ENCODE measurements at regions not wholly inside any gene's neighbourhood (a gene's known extent, or its start where the extent isn't known, plus 50 kb on each side); places are given as distances from the start of the nearest gene placed in this dataset.

DNA sequence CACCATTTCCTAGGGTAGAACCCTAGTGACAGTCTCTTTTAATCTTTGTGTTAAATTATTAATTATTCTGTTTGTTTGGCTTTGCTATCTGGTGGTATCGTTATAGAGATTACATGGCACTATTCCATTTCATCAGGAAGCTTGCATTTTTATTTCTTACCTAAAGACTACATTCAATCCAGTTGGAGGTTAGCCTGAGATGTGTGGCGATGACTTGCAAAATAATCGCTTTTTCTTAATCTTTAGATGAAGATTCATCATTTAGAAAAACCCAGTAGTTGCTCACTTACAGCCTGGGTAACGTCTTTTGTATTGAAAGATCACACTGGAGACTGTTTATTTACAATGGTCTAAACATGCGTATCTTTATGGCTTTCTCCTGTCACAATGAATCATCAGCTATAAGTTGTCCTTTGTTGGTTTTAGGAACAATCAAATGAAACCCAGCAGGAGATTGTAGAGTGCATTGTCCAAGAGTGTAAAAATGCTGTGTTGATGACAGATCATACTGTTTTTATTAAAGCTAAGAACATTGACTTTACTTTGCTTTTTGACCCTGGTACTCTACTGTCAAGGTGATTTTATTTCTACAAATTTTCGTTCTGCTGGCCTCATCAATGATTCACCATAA lies 281.7 kb upstream of the PITX2 start:
- ATAC-seq: no peak
- Mint-ChIP-seq H3K4me1 (ENCODE audit: low read depth) (no peaks in the 10 kb centered on the region), H3K36me3 (ENCODE audit: insufficient read depth) (no peaks in the 10 kb centered on the region), H3K9me3 (no peaks in the 10 kb centered on the region), H3K27me3 (ENCODE audit: low read depth) (no peaks in the 10 kb centered on the region), H3K4me3 (no peak overlapping the region)
- no peak for DNase-seq

DNA sequence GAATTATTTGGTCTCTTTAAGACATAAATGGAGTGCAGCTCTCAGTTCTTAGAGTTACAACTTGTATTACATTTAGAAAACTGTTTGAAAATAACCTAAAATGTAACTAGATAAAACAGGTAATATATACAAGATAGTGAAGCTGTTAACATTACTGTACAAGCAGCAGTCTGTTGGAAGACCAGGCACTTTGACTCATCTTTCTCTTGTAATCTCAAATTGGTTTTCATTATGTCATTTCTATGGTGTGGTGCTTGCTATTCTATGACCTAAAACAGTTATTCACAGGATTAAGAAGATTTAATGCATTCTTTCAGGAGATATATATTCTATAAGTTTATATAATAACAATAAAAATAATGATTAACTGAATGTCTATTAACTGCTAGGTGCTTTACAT lies 282.5 kb upstream of the PITX2 start:
- Mint-ChIP-seq H3K4me3 (no peak overlapping the region), H3K27me3 (ENCODE audit: low read depth) (no peaks in the 10 kb centered on the region), H3K36me3 (ENCODE audit: insufficient read depth) (no peaks in the 10 kb centered on the region), H3K4me1 (ENCODE audit: low read depth) (no peaks in the 10 kb centered on the region), H3K9me3 (peaks cover 4% of the 10 kb centered on the region)
- ATAC-seq (no peak), DNase-seq (no peak)

DNA sequence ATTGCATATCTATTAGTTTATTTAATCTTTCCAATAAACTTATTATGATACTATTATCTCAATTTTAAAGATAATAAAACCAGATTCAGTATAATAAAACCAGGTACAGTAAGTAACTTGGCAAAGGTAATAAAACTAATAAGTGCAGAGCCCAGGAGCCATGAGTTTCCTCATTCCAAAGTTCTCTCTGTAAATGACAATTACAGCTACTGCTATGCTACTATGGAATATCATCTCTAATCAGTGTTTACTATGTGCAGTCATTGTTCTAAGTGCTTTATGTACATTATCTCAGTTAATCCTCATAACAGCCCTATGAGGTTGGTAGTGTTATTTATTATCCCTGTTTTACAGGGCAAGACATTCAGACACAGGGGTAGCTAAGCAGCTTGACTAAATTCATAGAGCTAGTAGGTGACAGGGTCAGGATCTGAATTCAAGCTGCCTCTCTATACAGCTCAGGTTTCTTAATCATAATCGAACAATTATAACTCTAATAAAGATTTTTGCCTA lies 285.0 kb upstream of the PITX2 start:
- Mint-ChIP-seq H3K9me3 (peaks cover 4% of the 10 kb centered on the region), H3K4me1 (ENCODE audit: low read depth) (no peaks in the 10 kb centered on the region), H3K36me3 (ENCODE audit: insufficient read depth) (no peaks in the 10 kb centered on the region), H3K4me3 (no peak overlapping the region), H3K27me3 (ENCODE audit: low read depth) (no peaks in the 10 kb centered on the region)
- ATAC-seq (no peak), DNase-seq (no peak)

DNA sequence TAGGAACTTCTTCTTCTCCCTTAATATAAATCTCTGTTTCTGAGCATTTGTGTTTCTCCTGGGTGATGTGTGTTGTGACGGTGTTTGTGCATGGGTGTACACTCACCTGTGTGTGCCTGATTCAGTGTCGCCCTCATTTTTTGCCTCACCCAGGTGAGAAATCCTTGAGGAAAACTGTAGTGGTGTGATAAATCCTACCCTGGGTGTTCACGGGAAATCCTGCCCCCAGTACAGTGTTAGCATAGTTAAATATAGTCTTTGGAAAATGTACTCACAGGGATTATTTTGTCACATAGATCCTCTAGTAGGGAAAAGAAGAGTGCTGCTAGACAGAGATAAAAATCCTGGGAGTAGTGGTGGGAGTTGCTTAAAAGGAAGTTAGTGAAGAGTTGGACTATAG lies 291.9 kb upstream of the PITX2 start:
- no peak for DNase-seq
- ATAC-seq: no peak
- Mint-ChIP-seq H3K9me3 (peaks cover 6% of the 10 kb centered on the region), H3K27me3 (ENCODE audit: low read depth) (no peaks in the 10 kb centered on the region), H3K36me3 (ENCODE audit: insufficient read depth) (no peaks in the 10 kb centered on the region), H3K4me3 (no peak overlapping the region), H3K4me1 (ENCODE audit: low read depth) (no peaks in the 10 kb centered on the region)

DNA sequence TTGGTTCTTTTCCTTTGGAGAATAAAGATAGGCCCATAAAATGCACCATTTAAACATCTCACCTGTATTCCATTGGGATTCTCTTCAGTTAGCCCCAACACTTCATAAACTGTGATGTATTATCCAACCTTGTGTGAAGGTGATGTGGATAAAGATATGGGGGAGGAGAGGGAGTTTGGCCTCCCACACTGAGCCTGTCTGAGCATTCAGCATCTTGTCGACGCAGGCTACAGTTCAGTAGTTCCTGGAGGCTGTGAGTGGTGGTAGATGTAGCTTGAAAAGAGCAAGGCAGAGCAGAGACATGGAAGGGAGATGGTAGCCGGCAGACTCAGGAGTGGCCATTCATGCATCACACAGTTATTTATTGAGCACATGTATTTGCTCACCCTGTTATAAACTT lies 292.4 kb upstream of the PITX2 start:
- Mint-ChIP-seq H3K27me3 (ENCODE audit: low read depth) (no peaks in the 10 kb centered on the region), H3K9me3 (peaks cover 3% of the 10 kb centered on the region), H3K36me3 (ENCODE audit: insufficient read depth) (no peaks in the 10 kb centered on the region), H3K4me3 (no peak overlapping the region), H3K4me1 (ENCODE audit: low read depth) (no peaks in the 10 kb centered on the region)
- DNase-seq: no peak
- no peak for ATAC-seq

DNA sequence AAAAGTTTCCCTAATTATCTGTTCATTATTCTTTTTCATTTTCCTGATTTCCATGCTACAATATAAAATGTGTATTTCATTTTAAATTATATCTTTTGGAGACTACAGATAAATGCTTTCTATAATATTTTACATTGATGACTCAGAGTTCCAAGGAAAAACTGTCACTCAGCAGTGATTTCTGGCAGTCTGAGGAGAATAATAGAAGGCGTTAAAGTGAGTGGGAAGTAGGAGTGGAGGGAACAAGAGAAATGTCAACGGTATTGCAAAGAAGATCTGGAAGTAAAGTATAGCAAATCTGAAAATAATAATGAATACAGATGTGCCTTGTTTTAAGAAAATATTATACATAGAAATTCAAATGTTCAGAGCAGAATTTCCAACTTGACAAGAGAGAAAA lies 293.6 kb upstream of the PITX2 start:
- peaks cover 3% of the 10 kb centered on the region for H3K9me3 Mint-ChIP-seq
- ATAC-seq (no peak), DNase-seq (no peak)
- H3K27me3 Mint-ChIP-seq (ENCODE audit: low read depth): no peaks in the 10 kb centered on the region
- H3K4me3 Mint-ChIP-seq: no peak overlapping the region
- no peaks in the 10 kb centered on the region for H3K36me3 Mint-ChIP-seq (ENCODE audit: insufficient read depth)
- no peaks in the 10 kb centered on the region for H3K4me1 Mint-ChIP-seq (ENCODE audit: low read depth)

DNA sequence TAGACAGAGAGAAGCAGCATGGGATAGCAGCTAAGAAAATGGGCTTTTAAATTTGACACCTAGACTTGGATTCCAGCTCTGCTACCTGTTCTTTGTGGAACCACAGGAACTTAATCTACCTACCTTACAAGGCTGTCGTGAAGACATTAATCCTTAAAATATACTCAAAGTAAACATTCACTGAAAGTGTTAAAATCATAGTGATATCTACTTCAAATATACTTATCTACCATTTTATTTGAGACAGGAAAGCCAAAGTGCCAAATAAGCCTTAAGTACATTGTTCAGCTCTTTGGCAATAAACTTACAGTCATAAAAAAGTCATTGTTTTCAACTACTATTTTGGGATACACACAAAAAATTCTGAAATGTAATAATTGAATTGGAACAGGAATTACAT lies 295.0 kb upstream of the PITX2 start:
- Mint-ChIP-seq H3K27me3 (ENCODE audit: low read depth) (no peaks in the 10 kb centered on the region), H3K4me1 (ENCODE audit: low read depth) (no peaks in the 10 kb centered on the region), H3K4me3 (no peak overlapping the region), H3K9me3 (peaks cover 3% of the 10 kb centered on the region), H3K36me3 (ENCODE audit: insufficient read depth) (no peaks in the 10 kb centered on the region)
- ATAC-seq (no peak), DNase-seq (no peak)

DNA sequence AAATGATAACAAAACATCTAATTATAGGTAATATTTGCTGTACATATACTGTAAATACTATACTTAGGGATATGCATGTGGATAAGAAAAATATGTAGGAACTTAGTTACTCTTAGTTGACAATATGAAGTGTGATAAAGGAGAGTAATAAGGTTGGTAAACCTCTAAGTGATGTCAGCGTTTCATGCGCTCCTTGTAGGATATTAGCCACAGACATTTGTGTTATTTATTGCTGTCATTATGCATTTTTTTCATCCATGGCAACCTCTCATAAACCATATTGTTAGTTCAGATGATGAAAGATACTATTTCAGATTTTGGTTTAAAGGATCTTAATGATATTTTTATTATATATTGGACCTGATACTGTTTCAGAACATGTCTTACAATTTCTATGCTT lies 298.1 kb upstream of the PITX2 start:
- ATAC-seq (no peak), DNase-seq (no peak)
- Mint-ChIP-seq H3K4me3 (no peak overlapping the region), H3K36me3 (ENCODE audit: insufficient read depth) (no peaks in the 10 kb centered on the region), H3K27me3 (ENCODE audit: low read depth) (no peaks in the 10 kb centered on the region), H3K4me1 (ENCODE audit: low read depth) (no peaks in the 10 kb centered on the region), H3K9me3 (no peaks in the 10 kb centered on the region)

DNA sequence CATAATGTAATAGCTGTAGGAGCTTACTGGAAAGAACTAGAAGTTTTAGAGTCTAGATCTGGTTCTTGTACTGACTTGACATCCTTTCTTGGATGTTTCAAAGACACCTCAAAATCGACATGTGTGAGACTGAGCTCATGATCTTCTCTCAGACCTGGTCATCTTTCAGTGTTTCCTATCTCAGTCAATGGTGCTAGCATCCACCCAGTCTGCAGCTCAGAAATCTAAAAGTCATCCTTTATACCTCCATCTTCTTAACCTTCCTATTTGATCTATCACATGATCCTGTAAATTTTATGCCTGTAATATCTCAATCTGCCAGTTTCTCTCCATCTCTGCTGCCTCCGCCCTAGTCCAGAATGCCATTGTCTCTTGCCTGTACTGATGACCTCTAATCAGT lies 301.9 kb upstream of the PITX2 start:
- no peak overlapping the region for H3K4me3 Mint-ChIP-seq
- no peaks in the 10 kb centered on the region for H3K4me1 Mint-ChIP-seq (ENCODE audit: low read depth)
- H3K36me3 Mint-ChIP-seq (ENCODE audit: insufficient read depth): no peaks in the 10 kb centered on the region
- no peak for DNase-seq
- no peak for ATAC-seq
- H3K27me3 Mint-ChIP-seq (ENCODE audit: low read depth): no peaks in the 10 kb centered on the region
- no peaks in the 10 kb centered on the region for H3K9me3 Mint-ChIP-seq

DNA sequence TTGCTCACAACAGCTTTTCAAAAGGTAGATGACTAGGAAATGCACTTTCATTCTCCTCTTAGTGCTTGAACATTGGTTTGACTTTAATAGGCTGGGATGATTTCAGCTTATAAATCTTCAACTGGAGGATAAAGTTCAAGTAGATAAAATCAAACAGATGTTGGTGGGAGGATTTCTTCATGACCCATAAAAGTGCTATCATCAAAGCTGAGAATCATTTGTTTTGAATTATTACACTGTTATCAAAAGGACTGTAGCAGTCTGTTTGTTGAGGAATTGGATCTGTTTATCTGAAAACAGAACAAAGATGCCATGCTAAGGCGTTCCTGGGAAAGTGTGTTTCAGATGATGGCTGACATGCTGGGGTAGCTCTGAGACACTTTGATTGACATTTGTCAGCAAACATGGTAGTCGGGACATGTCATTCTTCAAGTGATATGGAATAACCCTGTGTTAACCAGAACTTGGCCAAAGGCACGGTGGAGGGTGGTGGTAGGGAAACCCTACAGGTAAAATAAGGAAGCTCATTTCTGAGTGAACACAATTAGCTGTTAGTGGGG lies 304.0 kb upstream of the PITX2 start:
- no peaks in the 10 kb centered on the region for H3K4me1 Mint-ChIP-seq (ENCODE audit: low read depth)
- ATAC-seq (no peak), DNase-seq (no peak)
- H3K36me3 Mint-ChIP-seq (ENCODE audit: insufficient read depth): no peaks in the 10 kb centered on the region
- H3K9me3 Mint-ChIP-seq: no peaks in the 10 kb centered on the region
- H3K4me3 Mint-ChIP-seq: no peak overlapping the region
- H3K27me3 Mint-ChIP-seq (ENCODE audit: low read depth): no peaks in the 10 kb centered on the region

DNA sequence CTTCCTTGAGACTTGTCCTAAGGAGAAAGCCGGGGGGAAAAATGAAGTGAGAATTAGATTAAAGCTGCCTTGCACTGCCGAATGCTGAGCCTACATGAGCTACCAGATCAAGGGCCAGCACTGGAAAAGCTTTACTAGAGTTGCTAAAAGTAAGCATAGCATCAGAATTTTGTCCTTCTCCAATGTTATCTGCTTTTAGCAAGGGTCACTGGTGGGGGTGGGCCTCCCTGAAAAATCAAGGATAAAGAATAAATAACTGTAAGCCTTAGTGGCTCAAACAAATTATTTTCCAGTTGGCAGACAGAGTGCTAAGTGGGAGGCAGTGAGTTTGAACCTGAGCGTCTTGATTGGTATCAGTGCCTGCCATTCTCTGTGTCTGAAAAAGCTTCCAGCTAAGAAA lies 310.5 kb upstream of the PITX2 start:
- Mint-ChIP-seq H3K9me3 (no peaks in the 10 kb centered on the region), H3K4me3 (no peak overlapping the region), H3K36me3 (ENCODE audit: insufficient read depth) (no peaks in the 10 kb centered on the region), H3K27me3 (ENCODE audit: low read depth) (no peaks in the 10 kb centered on the region), H3K4me1 (ENCODE audit: low read depth) (no peaks in the 10 kb centered on the region)
- ATAC-seq (no peak), DNase-seq (no peak)

DNA sequence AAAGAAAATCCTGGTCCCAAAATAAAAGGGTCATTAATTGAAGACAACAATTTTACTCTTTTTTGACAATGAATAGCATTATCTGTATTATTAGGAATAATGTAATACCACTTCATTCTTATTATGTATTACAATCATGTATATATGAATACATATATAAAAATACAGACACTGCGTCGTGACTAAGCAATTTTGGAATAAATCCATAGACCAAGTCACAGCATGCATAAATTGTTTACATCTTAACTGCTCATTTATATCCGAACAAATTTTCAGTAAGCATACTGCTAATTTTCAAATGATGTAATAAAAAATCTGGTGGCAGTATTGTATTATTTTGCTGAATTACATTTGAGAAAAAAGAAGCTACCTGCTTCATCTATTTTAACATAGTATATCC lies 321.6 kb upstream of the PITX2 start:
- H3K9me3 Mint-ChIP-seq: no peaks in the 10 kb centered on the region
- H3K27me3 Mint-ChIP-seq (ENCODE audit: low read depth): no peaks in the 10 kb centered on the region
- H3K4me3 Mint-ChIP-seq: no peak overlapping the region
- no peaks in the 10 kb centered on the region for H3K36me3 Mint-ChIP-seq (ENCODE audit: insufficient read depth)
- ATAC-seq (no peak), DNase-seq (no peak)
- no peaks in the 10 kb centered on the region for H3K4me1 Mint-ChIP-seq (ENCODE audit: low read depth)

DNA sequence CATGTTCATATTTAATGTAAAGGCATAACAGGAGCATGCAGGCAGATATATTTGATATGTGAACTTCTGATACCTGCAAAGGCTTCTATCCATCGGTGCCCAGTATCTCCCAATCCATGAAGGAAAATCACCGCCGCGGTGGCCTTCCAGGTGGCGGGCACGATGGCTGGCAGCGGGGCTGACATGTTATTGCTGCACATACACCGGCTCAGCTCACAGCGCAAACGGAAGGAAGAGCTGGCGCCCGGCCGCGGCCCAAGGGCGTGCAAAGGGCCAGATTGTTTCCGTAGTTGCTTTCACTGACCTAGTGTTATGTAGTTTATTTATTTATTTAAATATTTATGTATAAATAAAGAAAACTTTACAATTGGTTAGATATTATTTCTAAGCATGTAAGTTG lies 322.7 kb upstream of the PITX2 start:
- no peaks in the 10 kb centered on the region for H3K36me3 Mint-ChIP-seq (ENCODE audit: insufficient read depth)
- no peaks in the 10 kb centered on the region for H3K27me3 Mint-ChIP-seq (ENCODE audit: low read depth)
- no peaks in the 10 kb centered on the region for H3K4me1 Mint-ChIP-seq (ENCODE audit: low read depth)
- DNase-seq: no peak
- no peak overlapping the region for H3K4me3 Mint-ChIP-seq
- ATAC-seq: no peak
- H3K9me3 Mint-ChIP-seq: no peaks in the 10 kb centered on the region

DNA sequence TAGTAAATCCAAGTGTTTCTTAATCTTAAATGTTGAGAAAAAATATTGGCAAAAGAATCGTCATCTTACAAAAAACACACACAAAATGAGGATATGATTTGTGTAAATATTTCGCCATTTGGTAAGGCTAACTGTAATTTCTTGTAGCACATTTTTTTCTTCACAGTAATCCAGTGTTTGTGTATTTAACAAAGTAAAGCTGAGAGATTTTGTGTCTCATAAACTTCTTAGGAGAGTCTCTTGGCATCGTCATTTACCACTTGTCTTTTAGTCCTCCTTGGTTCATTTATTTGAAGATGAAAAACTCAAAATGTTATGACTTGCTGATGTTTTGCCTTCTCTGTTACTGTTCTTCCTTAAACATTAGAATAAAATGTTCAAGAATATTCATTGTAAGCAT lies 326.7 kb upstream of the PITX2 start:
- Mint-ChIP-seq H3K9me3 (no peaks in the 10 kb centered on the region), H3K27me3 (ENCODE audit: low read depth) (no peaks in the 10 kb centered on the region), H3K4me1 (ENCODE audit: low read depth) (no peaks in the 10 kb centered on the region), H3K4me3 (no peak overlapping the region), H3K36me3 (ENCODE audit: insufficient read depth) (no peaks in the 10 kb centered on the region)
- DNase-seq (no peak), ATAC-seq (no peak)

DNA sequence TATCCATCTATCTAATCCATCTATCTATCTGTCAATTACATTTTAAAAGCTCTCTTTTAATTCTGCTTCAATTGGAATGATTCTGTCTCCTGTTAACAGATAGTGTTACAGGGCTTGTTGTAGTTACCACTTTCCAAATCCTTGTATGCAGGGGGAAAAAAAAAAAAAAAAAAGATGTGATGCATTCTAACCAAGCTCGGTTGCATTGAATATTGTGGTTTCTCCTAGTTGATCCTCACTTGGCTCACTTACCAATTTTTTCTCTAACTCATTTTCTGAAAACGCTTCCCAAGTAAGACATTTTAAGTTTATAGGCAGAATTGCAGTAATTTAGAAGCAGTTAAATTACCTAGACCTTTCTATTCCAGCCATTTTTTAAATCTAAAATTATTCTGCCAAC lies 327.9 kb upstream of the PITX2 start:
- ATAC-seq: no peak
- no peaks in the 10 kb centered on the region for H3K27me3 Mint-ChIP-seq (ENCODE audit: low read depth)
- H3K9me3 Mint-ChIP-seq: no peaks in the 10 kb centered on the region
- H3K4me1 Mint-ChIP-seq (ENCODE audit: low read depth): no peaks in the 10 kb centered on the region
- no peak for DNase-seq
- H3K4me3 Mint-ChIP-seq: no peak overlapping the region
- no peaks in the 10 kb centered on the region for H3K36me3 Mint-ChIP-seq (ENCODE audit: insufficient read depth)

DNA sequence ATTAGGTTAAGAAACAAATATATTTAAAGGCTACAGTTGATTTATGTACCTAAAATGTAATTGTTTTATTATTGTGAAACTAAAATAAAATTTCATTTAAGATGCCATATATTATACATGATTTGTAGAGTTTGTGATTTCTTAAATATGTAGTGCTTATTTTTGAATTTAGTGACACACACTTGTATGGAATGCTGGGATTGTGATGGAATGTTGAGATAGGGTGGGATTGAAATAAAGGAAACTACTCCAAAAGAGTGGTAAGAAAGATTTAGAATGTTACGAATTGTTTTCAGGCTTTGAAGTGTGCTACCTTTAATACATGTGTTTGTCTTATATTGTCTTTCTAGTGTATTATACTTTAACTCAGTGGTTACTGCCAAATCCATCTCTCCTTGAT lies 330.3 kb upstream of the PITX2 start:
- Mint-ChIP-seq H3K4me3 (no peak overlapping the region), H3K27me3 (ENCODE audit: low read depth) (no peaks in the 10 kb centered on the region), H3K9me3 (no peaks in the 10 kb centered on the region), H3K4me1 (ENCODE audit: low read depth) (no peaks in the 10 kb centered on the region), H3K36me3 (ENCODE audit: insufficient read depth) (no peaks in the 10 kb centered on the region)
- DNase-seq (no peak), ATAC-seq (no peak)
